GM21723 (cell line): ENCODE measurements at regions not wholly inside any gene's neighbourhood (a gene's known extent, or its start where the extent isn't known, plus 50 kb on each side); places are given as distances from the start of the nearest gene placed in this dataset.

ENCODE experiments used
- ATAC-seq: cut with Tn5 transposase; IDR thresholded peaks from one replicate; pipeline ENCODE4 v1.9.1; 2021; ENCODE audit warnings: mild to moderate bottlenecking, moderate library complexity; ENCODE audit not compliant: unreplicated experiment

DNA sequence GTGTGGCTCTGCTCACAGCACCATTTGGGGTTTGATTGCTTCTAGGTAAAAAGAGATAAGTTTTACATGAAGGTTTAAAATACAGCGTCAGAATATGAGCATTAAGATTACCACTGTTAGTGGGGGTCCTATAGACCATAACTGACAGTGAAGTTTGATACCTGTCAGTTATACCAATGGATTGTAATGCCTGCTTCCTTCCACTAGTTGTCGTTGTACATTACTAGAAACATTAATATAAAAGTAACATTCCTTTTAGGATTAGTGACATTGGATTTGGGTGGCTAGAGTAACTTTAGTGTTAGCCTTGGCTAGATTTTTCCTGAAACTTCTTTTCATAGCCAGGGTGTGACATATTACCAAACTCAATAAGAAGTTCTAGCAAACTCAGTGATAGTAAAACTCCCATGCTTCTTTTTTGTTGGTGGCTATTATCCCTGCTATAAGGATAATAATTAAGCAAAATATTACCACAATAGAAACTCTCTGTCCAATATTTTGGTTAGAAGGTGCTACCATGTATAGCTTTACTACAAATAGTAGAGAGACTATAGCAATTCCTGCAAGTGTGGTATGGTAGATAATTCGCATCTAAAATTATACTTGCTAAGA is 57.1 kb downstream of the FAM181B start:
- ATAC-seq, result no peak

DNA sequence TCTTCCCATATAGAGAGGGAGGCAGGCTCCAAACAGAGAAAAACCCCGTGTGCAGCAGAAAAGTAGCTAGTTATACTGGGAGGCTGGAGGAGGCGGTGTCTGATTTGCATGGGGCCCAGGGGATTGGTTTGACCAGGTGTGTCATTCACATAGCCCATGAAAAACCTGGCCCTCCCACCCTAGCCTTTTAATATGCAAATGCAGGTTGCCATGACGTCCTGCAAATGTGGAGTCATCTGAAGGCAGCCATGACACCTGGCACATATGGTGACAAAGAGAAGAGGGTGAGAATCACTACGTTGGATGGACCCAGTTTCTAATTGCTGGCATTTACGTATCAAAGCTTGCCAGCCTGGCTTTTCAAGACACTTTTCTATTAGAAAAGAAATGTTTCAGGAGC is 57.8 kb downstream of the FAM181B start:
- no peak for ATAC-seq

DNA sequence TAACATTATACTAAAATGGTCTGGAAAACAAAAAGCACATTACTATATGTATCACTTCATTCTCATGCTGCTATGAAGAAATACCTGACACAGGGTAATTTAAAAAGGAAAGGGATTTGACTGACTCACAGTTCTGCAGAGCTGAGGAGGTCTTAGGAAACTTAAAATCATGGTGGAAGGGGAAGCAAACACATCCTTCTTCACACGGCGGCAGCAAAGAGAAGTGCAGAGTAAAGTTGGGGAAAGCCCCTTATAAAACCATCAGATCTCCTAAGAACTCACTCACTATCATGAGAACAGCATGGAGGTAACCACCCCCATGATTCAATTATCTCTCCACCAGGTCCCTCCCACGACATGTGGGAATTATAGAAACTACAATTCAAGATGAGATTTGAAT is 60.0 kb downstream of the FAM181B start:
- ATAC-seq, result no peak

DNA sequence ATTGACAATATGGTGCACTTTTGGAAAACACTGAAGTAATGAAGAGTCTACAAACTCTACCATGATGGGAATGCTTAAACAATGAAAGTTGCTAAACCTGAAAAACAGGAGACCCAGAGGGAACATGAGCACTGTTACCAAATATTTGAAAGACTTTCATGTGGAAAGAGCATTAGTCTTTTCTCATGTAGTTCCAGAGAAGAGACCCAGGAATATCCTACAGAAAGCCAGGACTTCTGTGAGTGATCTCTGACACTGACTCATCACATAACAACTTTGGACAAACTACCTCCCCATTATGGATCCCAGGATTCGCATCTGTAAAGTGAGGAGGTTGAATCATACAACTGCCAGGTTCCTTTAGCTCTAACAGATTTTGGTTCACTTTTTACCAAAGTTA is 62.2 kb downstream of the FAM181B start:
- ATAC-seq, result no peak

DNA sequence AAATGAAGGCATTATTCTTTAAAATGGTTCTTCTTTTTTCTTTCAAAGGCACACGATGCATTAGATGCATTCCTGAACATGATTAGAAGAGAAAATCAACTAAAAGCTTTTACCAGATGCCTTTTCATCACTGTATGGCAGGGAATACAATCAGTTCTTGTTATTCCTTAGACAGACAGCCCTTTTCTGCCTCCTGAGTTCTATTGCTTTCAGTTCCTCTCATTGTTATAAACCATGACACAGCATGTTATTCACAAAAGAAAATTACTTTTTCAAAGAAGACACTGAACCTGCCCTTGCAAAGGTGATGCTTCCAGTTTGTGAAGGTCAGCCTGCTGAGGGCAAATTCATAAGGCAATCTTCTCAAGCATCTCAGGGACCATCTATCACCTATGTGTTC is 70.1 kb downstream of the FAM181B start:
- ATAC-seq, result no peak

DNA sequence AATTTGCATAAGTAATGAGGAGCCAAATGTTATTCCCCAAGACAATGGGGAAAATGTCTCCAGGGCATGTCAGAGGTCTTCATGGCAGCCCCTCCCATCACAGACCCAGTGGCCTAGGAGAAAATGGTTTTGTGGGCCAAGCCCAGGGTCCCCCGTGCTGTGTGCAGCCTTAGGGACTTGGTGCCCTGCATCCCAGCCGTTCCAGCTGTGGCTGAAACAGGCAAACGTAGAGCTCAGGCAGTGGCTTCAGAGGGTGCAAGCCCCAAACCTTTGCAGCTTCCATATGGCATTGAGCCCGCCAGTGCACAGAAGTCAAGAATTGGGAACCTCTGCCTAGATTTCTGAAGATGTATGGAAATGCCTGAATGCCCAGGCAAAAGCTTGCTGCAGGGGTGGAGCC is 79.9 kb downstream of the FAM181B start:
- no peak for ATAC-seq

DNA sequence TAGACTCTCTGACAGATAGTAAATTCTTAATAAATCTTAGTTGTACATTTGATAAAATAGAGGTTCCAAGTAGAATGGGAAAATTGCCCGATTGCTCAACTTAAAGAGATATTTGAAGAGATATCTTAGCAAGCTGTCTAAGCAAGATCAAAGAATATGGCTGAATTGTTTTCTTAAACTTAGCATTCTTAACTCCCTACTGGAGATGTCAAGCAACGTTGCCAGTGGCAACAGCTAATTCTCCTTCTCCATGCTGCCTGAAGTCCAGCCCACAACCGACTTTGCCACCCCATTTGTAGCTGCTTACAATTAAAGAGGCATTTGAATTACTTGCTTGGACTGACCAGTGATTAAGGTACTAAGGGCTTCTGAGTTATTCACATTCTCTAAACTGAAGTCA is 94.4 kb downstream of the FAM181B start:
- no peak for ATAC-seq

DNA sequence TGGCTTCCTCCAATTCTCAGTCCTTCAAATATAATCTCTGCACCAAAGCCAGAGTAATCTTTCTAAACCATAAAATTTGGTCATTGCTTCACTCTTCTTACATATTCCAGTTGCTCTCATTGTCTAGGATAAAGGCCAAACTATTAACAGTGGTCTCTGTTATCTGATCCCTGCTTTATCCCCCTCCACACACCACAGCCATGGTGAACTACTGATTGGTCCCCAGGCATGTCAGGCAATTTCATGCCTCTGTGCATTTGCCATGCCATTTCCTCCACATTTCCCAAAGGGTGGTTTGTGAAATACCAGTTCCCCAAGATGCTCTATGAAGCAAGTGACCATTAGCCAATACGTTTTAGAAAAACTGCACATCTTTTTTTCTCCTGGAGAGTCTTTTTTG is 97.0 kb downstream of the FAM181B start:
- ATAC-seq, result no peak

DNA sequence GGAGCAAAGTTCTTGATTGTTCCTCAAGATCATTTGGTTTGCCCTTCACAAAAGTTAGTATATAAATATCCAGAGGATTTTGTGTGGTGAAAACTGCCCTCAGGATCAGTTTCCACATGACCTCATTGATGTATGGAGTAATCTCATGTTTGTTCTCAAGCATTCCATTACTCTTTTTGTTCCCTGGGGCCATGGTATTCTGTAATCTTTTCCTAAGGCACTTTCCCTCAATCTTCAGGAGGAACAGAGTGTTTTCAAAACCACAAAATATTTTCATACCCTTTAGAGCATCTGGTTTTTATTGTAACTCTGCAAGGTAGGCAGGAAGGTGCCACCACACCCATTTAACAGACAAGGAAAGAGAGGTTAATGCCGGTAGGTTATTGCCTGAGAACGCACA is 99.6 kb downstream of the FAM181B start:
- ATAC-seq, result no peak

DNA sequence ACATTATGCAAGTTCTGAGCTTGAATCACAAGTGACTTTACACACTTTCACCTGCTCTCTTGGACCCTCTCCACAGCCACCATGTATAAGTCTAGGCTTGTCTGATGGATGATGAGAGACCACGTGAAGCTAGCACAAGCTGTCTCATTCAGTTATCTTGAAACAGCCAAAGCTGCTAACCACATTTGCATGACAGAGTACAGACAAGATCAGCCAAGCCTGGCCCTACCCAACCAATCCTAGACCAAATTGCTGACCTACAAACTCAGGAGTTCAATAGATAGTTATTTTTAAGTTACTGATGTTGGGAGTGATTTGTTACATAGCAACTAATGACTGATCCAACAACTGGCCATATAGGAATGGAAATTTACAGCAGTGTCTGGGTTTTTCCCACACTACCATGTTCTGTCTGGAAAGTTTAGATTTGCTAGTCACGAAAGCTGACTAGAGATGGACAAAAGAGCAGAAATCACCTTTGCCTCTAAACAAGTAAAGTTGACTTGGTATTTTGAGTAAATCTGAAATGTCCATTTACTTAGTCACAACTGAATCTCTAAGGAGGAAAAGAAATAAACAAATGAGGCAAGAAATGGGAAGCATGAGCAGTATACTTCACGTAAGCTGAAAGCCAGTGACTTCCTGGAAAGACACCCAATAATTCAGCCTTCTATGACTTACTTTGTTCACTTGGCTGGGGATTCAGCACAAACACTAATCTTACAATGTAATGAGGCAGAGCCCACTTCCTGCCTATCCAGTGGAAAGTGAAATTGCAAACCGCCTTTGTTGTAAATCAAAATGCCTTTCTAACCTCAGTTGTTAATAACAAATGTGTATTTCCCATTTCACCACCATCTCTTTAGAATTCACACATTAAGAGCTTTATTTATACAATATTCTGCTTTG is 101.7 kb downstream of the FAM181B start:
- peak; percentile 81 for ATAC-seq

DNA sequence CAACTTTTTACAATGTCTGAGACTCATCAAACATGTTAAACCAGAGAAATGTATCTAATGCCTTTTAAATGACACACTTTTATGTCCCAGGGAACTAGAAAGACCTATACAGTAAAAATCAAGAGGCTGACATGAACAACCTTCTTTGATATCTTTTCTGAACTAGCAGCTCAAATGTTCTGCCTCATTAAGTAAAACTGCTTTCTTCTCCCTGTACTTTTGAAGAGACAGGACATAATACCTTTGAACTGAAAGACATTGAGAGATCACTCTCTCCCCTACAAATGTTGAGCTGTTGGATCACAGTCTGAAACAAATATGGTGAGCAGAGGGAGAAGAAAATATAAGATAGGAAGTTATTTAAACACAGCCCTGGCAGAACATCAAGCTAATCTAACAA is 123.0 kb downstream of the FAM181B start:
- no peak for ATAC-seq

DNA sequence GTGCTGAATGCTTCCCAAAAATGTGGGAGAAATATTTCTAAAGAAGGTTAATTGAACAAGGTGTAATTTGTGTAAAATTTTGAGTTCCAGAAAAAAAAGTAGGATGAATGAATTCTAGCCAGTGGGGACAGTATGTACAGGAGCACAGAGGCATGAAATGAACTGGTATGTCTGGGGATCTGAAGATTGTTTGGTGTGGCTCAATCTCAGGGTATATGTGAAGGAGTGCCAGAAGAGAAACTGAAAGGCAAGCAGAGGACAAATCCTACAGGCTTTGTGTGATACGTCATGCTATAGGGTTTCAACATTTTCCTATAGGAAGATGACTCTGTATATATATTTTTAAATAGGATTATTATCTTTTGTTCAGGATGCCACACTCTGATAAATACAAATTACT is 126.9 kb downstream of the FAM181B start:
- no peak for ATAC-seq

DNA sequence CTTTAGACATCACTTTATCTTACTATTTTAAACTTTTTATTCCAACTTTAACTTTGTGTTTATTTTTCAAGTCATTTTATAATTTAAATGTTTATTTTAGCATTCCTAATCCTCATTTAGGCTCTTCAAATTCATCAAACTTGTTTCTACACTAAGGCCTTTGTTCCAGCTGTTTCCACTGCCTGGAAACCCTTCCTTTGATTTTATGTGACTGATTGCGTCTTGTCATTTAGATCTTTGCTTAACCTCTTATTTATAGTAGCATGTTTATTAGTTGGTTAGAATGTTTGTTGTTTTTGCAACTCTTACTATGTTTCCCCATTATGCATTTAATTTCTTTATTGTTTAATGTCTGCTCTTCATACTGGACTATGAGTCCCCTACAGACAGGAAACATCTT is 132.0 kb downstream of the FAM181B start:
- ATAC-seq, result no peak

DNA sequence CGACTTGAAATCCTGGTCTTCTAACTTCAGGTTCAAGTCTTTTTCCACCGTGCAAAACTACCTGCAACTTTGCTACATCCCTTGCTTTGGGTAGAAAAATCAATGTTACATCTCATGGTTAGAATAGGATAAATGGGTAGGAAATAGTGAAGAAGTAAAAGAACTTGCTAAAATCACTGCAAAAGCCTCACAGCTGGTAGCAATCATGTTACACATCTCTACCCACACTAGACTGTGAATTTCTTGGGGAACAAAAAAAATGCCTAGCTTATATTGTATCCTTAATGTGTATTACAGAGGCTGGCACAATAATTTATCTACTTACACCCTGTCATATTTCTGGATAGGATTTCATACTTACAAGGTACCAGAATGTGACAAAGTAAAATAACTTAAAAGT is 133.8 kb downstream of the FAM181B start:
- no peak for ATAC-seq

DNA sequence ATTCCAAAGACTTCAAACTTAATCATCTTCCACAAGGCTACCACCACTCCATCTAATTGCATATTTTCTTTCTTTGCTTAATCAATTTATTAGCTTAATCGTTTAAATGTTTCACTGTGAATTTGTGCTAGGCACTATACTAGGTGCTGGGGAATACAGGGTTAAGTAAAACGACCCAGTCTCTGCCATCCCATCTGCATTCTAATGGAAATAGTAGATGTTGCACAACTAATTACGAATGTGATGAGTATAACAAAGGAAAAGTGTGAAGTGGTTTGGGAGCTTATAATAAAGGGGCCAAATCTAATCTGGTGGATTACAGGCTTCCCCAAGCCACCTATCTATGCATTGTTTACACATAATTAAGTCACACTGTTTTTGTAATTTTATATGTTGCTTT is 147.1 kb downstream of the FAM181B start:
- no peak for ATAC-seq

DNA sequence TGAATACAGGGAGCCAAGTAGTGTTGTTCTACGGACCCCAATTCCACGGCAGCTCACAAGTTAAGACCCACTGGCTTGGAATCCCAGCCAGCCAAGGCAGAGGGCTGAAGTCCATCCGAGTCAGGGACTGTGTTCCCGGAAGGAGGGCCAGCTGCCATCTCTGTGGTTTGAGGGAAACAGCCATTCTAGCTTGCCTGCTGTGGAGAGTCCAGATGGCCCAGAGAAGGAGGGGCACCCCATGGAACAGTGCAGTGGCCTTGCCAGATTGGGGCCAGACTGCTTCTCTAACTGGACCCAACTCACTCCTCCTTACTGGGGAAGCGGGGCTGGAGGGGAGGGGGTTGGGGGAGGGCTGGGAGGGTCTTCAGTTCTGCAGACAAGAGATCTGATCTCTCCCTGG is 156.4 kb downstream of the FAM181B start:
- ATAC-seq, result no peak

DNA sequence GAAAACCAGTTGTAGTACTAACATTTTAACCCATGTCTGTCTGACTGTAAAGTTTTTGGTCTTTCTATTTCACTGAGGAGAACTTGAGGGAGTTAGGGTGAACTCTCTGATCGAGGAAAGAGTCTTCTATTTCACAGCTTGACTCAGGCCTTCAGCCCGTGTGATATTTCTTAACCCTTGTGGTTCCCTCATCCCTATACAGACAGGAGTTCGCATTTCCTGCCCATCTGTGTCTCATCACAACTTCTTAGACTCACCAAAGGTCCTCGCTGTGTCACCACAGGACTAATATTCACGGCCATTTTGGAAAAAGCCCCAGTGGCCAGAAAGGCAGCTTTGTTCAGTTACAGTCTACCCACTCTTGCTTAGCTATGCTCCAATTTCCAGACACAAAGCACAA is 172.8 kb downstream of the FAM181B start:
- no peak for ATAC-seq

DNA sequence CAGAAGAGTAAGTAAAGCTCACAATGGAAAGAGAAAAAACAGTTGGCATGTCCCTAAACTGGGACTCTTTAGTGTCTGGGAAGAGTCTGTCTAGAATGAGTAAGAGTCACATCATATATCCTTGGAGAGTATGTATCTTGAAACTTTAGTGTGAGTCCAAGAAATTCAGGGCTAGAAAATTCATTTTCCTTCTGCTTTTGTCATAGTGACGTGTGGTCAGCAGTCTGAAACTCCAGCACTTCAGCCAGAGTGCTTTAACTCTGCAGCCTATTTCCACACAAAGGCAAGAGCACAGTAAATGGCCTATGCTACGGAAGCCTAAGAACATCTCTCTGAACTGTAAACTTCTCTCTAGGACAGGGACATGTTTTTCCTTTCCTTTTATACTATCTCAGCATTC is 174.1 kb downstream of the FAM181B start:
- no peak for ATAC-seq

DNA sequence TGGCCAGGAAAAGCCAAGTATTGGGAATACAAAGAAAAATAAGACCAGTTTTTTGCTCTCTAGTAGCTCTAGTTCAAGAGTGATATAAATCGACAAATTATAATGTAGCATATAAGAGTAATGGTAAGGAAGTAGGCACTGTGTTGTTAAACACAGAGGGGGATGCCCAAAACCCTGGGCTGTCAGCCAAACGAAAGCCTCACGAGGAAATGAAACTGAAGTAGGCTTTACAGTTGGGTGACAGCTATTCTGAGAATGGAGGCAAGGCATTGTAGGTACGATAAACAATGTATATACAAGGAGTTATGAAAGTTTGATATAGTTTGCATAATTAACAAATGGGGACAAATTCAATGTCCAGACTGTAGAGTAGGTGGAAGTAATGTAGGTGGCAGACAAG is 176.4 kb downstream of the FAM181B start:
- peak; percentile 99 for ATAC-seq

DNA sequence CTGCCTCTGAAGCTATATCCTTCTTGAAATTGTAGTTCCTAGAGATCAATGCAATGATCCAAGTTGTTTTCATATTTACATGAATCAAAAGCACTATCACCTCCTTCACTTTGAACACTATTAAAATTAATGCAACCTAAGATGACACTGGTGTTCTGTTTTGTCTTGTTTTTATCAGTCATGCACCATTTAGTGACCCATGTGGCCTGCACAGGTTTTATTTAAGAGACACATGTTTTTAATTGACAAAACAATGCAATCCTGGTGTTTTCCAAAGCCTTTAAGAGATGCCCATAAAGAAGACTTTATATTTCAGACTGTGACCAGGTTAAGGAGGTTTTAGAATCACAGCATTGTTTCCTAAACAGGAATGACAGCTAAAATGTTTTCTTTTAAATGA is 177.5 kb downstream of the FAM181B start:
- no peak for ATAC-seq

DNA sequence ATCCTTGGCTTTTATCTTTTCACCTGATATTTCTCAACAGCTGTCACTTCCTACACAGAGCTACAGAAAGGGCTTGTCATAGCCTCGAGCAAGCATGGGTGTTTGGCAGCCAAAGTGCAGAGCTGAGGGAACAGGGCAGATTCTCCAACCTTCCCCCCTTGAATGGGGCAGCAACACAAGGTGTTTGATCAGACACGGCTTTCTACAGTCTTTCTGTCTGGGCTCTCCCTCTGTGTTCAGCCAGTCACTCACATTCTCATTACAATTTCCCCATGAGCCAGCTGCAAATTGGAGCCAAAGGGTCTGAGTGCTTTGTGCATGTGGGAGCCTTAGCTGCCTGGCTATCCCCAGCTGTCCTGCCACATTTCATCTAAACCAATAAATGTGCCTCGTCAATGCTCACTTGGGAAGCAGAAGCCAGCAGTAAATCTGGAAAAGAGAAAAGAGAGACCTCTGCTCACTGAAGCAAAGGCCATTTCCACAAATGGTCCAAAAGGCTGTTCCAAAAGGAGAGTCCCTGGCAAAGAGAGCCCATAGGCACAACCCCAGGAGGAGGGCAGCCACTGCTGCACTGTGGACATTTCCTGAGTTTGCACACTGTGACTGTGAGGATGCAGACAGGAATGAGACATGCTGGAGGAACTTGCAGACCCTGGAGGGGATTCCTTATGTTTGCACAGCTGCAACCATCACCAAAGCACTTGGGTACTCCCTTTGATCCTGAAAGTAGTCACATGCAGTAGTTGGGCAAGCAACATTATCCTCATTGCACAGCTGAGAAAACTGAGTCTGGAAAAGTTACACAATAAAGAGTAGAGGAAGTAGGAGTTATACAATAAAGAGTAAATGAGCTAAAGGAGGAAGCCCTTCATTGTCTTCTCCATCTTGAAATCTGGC is 186.8 kb downstream of the FAM181B start:
- ATAC-seq, result no peak

DNA sequence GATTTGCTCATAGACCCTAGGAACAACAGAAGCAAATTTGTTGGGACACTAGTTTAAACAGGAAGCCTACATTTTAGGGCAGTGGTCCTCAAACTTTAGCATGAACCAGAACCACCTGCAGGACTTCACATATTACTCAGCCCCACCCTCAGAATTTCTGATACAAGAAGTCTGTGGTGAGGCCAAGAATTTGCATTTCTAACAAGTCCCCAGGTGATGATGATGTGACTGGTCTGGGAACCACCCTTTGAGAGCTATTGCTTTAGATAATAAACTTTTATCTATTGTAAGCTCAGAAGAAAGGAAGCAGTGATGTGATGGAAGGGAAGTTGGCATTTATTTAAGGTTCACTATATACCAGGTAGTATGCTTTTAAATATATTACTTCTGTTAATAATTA is 194.0 kb downstream of the FAM181B start:
- ATAC-seq, result peak; percentile 51
